ENCODE measurements at regions not wholly inside any gene's neighbourhood (a gene's known extent, or its start where the extent isn't known, plus 50 kb on each side); places are given as distances from the start of the nearest gene placed in this dataset.

- peak; percentile 6 for DNase-seq (ENCODE audit: low spot score)
Observed at GRCh38 chrX:39891781-39892180, 206.0 kb downstream of the BCOR start.

DNA sequence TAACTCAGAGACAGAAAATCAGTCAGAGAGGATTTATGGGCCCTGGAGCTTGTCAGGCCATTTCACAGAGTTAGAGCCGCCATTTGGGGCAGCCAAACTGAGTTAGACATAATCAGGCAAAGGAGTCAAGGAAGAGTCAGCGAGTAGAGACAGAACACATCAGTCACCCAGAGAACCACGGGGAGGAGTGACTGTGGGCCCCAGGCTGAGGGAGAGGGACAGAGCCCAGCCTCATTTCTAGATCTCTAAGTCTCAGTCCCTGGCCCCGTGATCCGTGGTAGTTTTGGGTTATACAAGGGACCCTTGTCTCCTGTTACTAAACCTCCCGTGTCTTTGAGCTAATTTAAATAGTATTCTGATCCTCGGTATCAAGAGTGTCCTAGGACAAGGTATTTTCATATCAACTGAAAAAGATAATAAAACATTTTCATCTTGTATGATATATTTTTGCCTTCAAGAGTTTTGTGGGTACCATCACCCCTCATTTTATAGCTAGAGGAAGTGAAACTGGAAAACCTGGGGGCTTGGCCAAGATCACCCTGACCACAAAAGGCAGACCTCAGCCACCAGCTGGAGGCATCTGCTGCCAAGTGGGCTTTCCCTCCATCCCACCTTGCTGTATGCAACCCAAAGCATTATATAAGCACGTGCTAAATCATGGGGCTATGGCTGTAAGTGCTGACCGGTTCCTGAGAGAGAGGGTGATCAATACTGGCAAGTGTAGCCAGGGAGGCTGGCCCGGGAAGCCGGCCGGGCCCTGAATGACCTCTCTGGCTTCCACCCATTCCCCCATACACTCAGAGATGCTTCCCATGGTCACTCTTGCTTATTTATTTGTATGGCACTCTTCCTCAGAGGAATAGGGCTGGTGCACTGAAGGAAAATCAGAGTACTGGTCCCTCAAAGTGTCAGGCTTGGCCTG, 204.1 kb downstream of the BCOR start:
- DNase-seq (ENCODE audit: low spot score) = no peak

DNA sequence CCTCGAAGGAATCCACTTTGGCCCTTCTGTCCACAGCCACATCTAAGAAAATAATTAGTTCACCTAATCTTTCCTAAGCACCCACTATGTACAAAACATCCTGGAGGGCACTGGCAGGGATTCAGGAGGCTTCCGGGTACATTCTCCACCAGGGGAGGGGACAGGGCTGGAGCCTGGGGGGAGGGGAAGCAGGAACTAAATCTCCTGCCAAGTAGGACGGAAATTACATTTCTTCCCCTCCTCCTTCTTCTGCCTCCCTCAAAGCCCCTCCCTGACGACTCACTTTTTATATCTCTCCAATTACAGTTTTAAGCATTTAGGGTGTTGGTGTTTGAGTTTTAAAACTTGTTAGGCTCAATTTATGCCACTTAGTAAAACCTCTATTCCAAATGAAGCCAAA, 203.1 kb downstream of the BCOR start:
- DNase-seq (ENCODE audit: low spot score) = no peak

DNA sequence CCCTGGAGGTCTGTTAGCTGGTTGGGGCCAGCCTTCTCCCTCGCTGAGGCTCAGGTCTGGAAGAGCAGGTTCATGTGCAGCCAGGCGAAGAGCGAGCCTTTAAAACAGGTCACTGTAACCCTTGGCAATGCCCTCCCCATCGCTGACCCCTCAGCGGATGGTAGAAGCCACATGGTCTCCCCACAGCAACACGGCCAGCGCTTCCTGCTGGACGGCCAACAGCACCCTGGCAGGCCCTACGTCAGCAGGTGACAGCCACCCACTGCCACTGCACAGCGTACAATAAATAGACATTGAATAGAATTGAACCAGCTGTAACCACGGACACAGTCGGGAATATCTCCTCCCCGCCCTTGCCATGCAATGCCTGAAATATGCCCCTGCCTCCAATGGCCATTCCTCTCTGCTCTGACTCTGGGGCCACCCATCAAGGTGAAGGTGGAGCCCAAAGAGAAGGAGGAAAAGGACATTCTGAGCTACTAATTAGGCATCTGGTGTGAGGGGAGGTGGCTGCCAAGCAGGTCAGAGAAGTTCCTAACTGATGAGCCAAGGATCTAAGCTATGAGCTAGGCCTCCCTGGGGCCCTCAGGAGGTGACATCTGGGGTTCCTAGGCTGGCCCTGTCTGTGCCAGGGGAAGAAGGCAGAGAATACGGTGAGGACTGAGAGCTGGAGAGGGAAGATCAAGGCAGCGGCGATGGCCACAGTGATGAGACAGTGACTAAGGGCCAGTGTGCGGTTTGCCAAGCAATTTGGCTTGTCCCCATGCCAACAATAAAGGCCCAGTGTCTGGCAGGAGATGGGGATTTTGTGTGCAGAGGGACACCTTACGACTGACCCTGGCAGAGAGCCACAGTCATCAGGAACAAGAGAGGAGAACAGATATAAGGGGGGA, 202.3 kb downstream of the BCOR start:
- no peak for DNase-seq (ENCODE audit: low spot score)

GRCh38 chrX:39896951-39897740, 200.6 kb downstream of the BCOR start:
- DNase-seq (ENCODE audit: low spot score) = no peak

DNA sequence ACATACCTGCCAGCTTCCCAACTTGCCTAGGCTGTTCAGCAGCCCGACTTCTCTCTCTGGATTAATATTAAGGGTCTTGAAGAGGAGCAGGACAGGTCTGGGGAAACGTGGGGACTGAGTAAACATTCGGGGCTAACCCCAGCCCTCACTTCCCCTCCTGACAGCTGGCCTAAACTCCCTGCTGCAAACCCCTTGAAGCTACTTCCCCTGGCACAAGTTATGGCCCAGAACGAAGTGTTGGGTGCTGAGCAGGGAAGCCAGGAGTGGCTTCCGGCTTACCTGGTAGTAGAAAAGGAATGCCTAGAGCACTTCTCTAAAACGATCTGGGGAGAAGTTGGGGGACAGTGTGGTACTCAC, 200.0 kb downstream of the BCOR start:
- DNase-seq (ENCODE audit: low spot score) = no peak

GRCh38 chrX:39898147-39898546, 199.6 kb downstream of the BCOR start:
- DNase-seq (ENCODE audit: low spot score) = no peak

DNA sequence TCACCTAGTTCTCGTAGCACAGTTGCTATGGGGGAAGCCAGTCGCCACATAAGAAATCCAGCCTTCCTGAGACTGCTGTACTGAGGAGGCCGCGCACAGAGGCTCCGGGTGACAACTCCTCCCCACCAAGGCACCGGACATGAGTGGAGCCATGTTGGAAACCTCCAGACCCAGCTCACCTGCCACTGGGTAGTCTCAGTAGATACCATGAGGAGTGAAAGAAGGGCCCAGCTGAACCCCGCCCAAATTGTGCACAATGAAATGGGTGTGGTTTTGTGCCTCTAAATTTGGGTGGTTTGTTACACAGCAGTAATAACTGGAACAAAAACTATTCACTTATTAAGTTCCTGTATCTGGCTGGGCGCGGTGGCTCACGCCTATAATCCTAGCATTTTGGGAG, 198.7 kb downstream of the BCOR start:
- DNase-seq (ENCODE audit: low spot score) = no peak

DNA sequence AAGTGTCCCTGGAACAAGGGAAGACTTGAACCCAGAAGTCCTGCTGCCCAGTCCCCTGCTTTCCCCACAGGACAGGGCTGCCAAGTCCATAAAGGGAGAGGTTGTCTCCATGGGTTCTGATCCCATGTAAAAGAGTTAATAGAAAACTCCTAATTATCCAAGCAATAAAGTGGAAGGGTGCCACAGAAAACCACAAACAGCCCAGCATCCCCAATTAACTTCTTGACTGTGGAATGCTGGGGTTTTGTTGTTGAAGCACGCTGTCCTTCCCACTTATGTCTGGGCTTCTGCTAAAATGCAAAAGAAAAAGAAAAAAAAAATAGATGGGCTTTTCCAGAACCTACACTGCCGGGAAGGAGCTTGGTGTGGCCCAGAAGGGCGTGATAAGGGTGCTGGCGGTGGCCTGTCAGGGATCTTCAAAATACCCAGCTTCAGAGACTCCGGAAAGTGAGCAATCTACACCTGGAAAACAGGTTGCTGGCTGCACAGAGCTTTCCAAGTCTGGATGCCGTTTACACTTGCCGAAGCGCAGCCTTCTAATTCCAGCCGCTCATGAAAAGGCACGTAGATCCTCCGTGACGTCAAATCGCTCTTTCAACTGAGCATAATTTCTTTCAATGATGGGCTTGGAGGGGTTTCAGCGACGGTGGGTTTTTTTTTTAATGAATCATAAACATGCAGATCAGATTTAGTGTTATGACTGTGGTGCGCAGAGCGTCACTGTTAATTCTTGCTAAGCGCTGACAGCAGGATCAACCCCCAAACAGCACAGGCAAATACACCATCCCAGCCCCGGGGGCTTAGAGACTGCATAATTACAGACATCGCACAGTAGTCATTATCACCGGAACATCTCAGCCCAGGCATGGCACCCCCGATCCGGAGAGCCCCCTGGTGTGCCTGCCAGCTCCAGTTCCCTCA, 197.6 kb downstream of the BCOR start:
- no peak for DNase-seq (ENCODE audit: low spot score)

DNA sequence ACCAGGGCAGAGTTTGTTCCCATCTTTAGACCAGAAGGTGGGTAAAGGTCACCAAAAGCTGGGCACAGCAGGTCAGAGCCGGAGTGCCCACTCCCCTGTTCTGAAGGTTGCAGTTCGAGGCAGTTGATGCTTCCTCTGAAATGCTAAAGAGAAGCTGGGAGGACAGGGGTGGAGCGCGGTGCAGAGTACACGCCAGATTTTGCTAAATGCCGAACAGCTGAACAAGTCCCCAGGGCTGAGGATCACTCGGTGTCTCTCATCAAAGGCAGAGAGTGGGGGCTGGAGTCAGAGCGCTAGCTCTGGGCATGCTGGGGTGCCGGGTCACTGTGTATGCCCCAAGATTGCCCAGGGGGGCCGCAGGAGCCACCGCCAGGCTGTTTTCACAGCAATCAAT, 197.0 kb downstream of the BCOR start:
- DNase-seq (ENCODE audit: low spot score) = no peak

- DNase-seq (ENCODE audit: low spot score) = no peak
Observed at GRCh38 chrX:39903343-39903742, 194.4 kb downstream of the BCOR start.

DNA sequence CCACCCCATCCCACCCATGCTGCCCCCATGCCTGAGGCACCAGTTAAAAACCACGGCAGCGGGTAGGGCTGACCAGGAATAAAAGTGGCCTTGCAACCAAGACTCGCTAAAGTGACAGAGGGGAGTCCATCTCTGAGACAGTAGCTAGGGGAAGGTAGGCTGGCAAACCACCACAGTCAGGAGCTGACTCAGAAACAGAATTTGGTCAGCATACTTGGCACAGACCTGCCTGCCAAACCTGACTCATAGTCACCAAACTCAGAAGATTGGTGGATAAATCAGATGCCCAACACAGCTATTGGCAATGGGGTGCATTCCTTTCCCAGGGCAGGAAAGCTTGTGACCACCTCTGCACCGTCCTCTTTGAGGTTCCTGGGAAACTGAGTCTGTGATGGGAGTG, 193.8 kb downstream of the BCOR start:
- DNase-seq (ENCODE audit: low spot score) = no peak

GRCh38 chrX:39904816-39905537, 192.8 kb downstream of the BCOR start:
- DNase-seq (ENCODE audit: low spot score) = no peak

GRCh38 chrX:39905538-39905891, 192.2 kb downstream of the BCOR start:
- no peak for DNase-seq (ENCODE audit: low spot score)

DNA sequence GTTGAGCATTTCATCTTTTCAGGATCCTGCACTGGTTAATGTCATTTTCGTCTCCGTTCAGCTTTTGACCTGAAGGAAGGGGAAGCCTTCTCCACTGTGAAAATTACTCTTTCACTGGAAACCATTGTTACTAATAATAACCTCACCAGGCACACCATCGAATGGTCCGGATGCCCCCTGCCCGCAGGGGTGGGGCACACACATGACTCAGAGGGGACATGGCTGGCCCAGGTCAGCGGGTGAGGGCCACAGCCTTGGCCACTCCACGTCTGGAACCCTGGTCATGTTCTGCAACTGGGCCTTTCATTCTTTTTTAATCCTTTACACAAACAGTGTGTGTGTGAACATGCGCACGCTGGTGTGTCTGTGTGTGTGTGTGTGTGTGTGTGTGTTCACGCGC, 191.8 kb downstream of the BCOR start:
- DNase-seq (ENCODE audit: low spot score) = no peak

GRCh38 chrX:39907964-39908661, 189.6 kb downstream of the BCOR start:
- no peak for DNase-seq (ENCODE audit: low spot score)

DNA sequence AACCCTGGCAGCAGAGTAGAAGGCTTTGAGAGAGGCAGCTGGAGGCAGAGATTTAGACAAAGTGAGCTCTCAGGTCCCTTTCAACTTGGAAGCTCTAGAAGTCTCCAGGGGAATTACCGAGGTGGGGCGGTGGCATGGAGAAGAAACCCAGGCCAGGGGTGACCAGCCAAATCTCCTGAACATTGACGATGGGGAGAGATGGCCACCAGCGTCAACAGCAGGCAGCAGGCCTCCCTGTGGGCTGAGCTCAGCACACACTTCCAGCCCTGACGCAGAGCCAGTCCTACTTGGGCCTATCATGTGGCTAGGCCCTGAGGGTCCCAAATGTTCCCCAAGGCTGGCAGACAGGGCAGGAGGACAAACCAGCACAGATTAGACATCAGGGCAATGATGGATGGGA, 187.8 kb downstream of the BCOR start:
- no peak for DNase-seq (ENCODE audit: low spot score)

DNA sequence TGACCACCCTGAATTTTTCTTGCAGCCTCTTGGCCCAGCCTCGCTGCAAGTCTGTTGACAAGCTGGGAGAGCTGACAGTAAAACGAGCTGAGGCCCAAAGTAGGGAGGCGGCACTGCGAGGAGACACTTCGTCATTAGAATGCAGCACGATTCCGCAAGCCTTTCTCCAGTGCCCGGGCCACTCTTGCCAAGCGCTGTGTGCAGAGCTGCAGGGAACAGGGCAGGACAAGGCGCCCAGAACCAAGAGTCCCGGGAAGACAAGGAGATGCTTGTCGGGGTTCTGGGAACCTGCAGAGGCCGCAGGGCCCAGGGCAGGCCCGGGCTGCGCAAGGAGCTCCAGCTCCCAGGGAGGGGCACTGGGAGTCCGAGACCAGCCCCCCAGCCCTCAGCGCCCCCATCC, 187.1 kb downstream of the BCOR start:
- no peak for DNase-seq (ENCODE audit: low spot score)

DNA sequence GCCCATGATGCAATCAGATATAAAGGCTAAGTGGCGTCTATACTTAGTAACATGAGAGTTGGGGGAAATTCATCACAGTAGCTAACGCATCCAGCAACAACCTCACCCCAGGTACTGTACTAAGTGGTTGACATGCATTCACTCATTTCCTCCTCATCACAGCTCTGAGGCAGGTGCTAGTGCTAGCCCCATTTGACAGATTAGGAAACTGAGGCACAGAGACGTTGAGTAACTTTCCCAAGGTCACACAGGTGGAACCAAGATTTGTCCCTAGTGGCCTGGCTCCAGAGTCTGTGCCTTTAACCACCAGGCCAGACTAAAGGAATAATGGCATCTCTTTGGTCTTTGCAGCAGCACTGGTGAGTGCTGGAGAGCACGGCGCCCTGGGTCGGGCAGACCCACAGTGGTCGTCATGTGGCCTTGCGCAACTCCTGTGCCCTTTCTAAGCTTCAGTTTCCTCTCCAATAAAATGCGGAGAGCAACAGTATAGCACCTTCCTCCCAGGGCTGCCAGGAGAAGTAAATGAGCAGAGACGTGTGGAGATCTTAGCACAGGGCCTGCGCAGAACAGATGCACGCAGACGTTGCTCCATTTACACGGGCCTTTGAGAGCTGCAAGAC, 186.4 kb downstream of the BCOR start:
- DNase-seq (ENCODE audit: low spot score) = no peak

DNA sequence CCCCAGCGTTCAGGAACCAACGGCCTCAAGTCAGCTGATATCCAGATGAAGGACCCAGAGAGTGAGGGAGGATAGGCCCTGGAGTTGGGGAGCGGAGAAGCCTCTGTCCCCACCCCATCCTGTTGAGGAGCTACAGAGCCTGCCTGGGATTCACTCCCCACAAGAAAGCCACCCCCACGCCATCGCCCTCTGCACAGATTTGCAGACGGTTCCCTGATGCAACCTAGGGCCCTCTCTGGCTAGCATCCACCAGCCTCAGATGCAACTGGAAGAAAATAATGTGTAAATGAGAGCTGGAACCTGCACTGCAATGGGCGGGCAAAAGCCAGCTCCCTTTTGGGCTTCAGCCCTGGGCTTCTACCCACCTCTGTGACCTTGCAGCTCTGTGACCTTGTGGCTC, 185.6 kb downstream of the BCOR start:
- no peak for DNase-seq (ENCODE audit: low spot score)
